Vagina (tissue), 2 donors: ENCODE measurements at regions not wholly inside any gene's neighbourhood (a gene's known extent, or its start where the extent isn't known, plus 50 kb on each side); places are given as distances from the start of the nearest gene placed in this dataset.

Source experiments
- POLR2A ChIP-seq, 2 donors: fragments of 450-650 bp; IDR thresholded peaks; one replicate each; pipeline ENCODE4 v1.6.1; 2017; ENCODE audit warnings: antibody characterized with exemption in 2 of 2, mild to moderate bottlenecking in 2 of 2, moderate library complexity in 2 of 2
- POLR2AphosphoS5 ChIP-seq, 2 donors: sonication (generic); formaldehyde crosslinking; IDR thresholded peaks; one replicate each; pipeline ENCODE4 v1.9.0; 2017; ENCODE audit warnings: antibody characterized with exemption in 2 of 2, mild to moderate bottlenecking in 2 of 2, low read depth in 1 of 2; ENCODE audit not compliant: insufficient read depth in 1 of 2
- TF ChIP-seq, protein P1 (sequence below), 3 experiments: fragments of 450-650 bp in 2 of 3; fragments of 200-600 bp in 1 of 3; sonication (generic) in 1 of 3; IDR thresholded peaks; one replicate each; pipeline ENCODE4 v1.5.1; 2017 to 2019; ENCODE audit warnings: antibody characterized with exemption in 3 of 3, mild to moderate bottlenecking in 2 of 3, moderate library complexity in 2 of 3

DNA sequence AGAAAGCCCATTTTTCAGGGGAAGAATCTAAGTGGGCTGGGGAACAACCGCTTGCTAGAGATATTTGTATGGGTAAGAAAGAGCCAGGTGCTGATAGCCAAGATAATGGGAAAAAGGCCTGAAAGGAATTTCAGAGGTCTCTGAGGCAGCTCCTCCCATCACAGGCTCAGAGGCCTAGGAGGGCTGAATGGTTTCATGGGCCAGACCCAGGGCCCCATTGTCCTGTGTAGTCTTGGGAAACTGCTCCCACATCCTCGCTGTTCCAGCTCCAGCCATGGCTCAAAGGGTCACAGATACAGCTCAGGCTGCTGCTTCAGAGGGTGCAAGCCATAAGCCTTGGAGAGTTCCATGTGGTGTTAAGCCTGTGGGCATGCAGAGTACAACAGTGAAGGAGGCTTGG lies 73.2 kb upstream of the ARHGAP20 start:
- TF ChIP-seq, protein P1, sequence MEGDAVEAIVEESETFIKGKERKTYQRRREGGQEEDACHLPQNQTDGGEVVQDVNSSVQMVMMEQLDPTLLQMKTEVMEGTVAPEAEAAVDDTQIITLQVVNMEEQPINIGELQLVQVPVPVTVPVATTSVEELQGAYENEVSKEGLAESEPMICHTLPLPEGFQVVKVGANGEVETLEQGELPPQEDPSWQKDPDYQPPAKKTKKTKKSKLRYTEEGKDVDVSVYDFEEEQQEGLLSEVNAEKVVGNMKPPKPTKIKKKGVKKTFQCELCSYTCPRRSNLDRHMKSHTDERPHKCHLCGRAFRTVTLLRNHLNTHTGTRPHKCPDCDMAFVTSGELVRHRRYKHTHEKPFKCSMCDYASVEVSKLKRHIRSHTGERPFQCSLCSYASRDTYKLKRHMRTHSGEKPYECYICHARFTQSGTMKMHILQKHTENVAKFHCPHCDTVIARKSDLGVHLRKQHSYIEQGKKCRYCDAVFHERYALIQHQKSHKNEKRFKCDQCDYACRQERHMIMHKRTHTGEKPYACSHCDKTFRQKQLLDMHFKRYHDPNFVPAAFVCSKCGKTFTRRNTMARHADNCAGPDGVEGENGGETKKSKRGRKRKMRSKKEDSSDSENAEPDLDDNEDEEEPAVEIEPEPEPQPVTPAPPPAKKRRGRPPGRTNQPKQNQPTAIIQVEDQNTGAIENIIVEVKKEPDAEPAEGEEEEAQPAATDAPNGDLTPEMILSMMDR (IDR thresholded peaks at IDR 0.05) = no peak
- TF ChIP-seq POLR2A (IDR thresholded peaks at IDR 0.05) = no peak
- TF ChIP-seq POLR2AphosphoS5 (IDR thresholded peaks at IDR 0.05; ENCODE audit: insufficient read depth in 1 of 2, low read depth in 1 of 2) = no peak
